ENCODE measurements at regions not wholly inside any gene's neighbourhood (a gene's known extent, or its start where the extent isn't known, plus 50 kb on each side); places are given as distances from the start of the nearest gene placed in this dataset.
"Not testable (repeated sequence)": the region's sequence is repeated elsewhere in the genome, so short reads cannot be mapped to it uniquely, and the experiment has no call there.

- no peak for TF ChIP-seq CTCF (IDR thresholded peaks at IDR 0.05; ENCODE audit: insufficient read depth, low read depth, low read length)
- Histone ChIP-seq H3K4me3 (ENCODE audit: low read depth, low read length) (no peak overlapping the region), H3K27me3 (ENCODE audit: control insufficient read depth, insufficient read depth, low read length) (no peaks in the 10 kb centered on the region), H3K36me3 (ENCODE audit: control insufficient read depth, insufficient read depth, low read length) (no peaks in the 10 kb centered on the region)
- POLR2A ChIA-PET = no interaction called here
- no peak for DNase-seq (ENCODE audit: low read depth)
- CTCF ChIA-PET = no interaction called here
Measured at GRCh38 chr16:51268237-51268636, 117.2 kb upstream of the SALL1 start.

- DNase-seq (ENCODE audit: low read depth) = no peak
- ChIA-PET CTCF (no interaction called here), POLR2A (no interaction called here)
- Histone ChIP-seq H3K36me3 (ENCODE audit: control insufficient read depth, insufficient read depth, low read length) (no peaks in the 10 kb centered on the region), H3K27me3 (ENCODE audit: control insufficient read depth, insufficient read depth, low read length) (no peaks in the 10 kb centered on the region), H3K4me3 (ENCODE audit: low read depth, low read length) (no peak overlapping the region)
- TF ChIP-seq CTCF (IDR thresholded peaks at IDR 0.05; ENCODE audit: insufficient read depth, low read depth, low read length) = no peak
Measured at GRCh38 chr16:51267681-51268080, 116.6 kb upstream of the SALL1 start.

GRCh38 chr16:51262428-51262827 is 111.4 kb upstream of the SALL1 start:
- no peak for DNase-seq (ENCODE audit: low read depth)
- no peaks in the 10 kb centered on the region for H3K36me3 ChIP-seq (ENCODE audit: control insufficient read depth, insufficient read depth, low read length)
- no peak overlapping the region for H3K4me3 ChIP-seq (ENCODE audit: low read depth, low read length)
- POLR2A ChIA-PET = no interaction called here
- no peak for TF ChIP-seq CTCF (IDR thresholded peaks at IDR 0.05; ENCODE audit: insufficient read depth, low read depth, low read length)
- H3K27me3 ChIP-seq (ENCODE audit: control insufficient read depth, insufficient read depth, low read length) = no peaks in the 10 kb centered on the region
- CTCF ChIA-PET = no interaction called here

- H3K4me3 ChIP-seq (ENCODE audit: low read depth, low read length) = no peak overlapping the region
- POLR2A ChIA-PET = no interaction called here
- TF ChIP-seq CTCF (IDR thresholded peaks at IDR 0.05; ENCODE audit: insufficient read depth, low read depth, low read length) = no peak
- H3K27me3 ChIP-seq (ENCODE audit: control insufficient read depth, insufficient read depth, low read length) = no peaks in the 10 kb centered on the region
- CTCF ChIA-PET = no interaction called here
- no peak for DNase-seq (ENCODE audit: low read depth)
- H3K36me3 ChIP-seq (ENCODE audit: control insufficient read depth, insufficient read depth, low read length) = no peaks in the 10 kb centered on the region
Measured at GRCh38 chr16:51261919-51262318, 110.8 kb upstream of the SALL1 start.

- CTCF ChIA-PET = no interaction called here
- TF ChIP-seq CTCF (IDR thresholded peaks at IDR 0.05; ENCODE audit: insufficient read depth, low read depth, low read length) = no peak
- no peak for DNase-seq (ENCODE audit: low read depth)
- Histone ChIP-seq H3K27me3 (ENCODE audit: control insufficient read depth, insufficient read depth, low read length) (no peaks in the 10 kb centered on the region), H3K4me3 (ENCODE audit: low read depth, low read length) (no peak overlapping the region), H3K36me3 (ENCODE audit: control insufficient read depth, insufficient read depth, low read length) (no peaks in the 10 kb centered on the region)
- POLR2A ChIA-PET = no interaction called here
Measured at GRCh38 chr16:51255349-51255972, 104.4 kb upstream of the SALL1 start.

GRCh38 chr16:51254390-51254789 is 103.3 kb upstream of the SALL1 start:
- DNase-seq (ENCODE audit: low read depth); POLR2A ChIA-PET; H3K27me3 ChIP-seq (ENCODE audit: control insufficient read depth, insufficient read depth, low read length); H3K36me3 ChIP-seq (ENCODE audit: control insufficient read depth, insufficient read depth, low read length); H3K4me3 ChIP-seq (ENCODE audit: low read depth, low read length); CTCF ChIA-PET: not testable (repeated sequence)

Measured in BJ (cell line).